ENCODE measurements at regions not wholly inside any gene's neighbourhood (a gene's known extent, or its start where the extent isn't known, plus 50 kb on each side); places are given as distances from the start of the nearest gene placed in this dataset.

DNA sequence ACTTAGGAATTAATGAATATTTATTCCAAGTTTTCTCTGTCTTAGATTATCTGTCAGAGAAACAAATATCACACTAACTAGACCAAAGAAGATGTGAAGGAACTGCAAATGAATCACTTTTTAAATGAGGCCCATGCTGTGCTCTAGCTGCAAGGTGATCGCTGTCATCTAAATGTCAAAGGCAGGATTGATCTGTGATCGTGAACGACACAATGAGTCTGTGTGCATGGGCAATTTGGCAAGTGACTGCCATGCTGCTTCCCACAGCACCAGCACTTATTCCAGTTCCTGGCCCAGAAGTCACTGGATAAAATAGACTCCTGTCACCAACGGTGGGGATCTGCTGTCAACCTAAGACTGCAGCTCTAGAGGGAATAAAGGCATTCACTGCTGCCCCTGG lies 141.2 kb downstream of the TRIM36 start:
- TF ChIP-seq, protein P1, sequence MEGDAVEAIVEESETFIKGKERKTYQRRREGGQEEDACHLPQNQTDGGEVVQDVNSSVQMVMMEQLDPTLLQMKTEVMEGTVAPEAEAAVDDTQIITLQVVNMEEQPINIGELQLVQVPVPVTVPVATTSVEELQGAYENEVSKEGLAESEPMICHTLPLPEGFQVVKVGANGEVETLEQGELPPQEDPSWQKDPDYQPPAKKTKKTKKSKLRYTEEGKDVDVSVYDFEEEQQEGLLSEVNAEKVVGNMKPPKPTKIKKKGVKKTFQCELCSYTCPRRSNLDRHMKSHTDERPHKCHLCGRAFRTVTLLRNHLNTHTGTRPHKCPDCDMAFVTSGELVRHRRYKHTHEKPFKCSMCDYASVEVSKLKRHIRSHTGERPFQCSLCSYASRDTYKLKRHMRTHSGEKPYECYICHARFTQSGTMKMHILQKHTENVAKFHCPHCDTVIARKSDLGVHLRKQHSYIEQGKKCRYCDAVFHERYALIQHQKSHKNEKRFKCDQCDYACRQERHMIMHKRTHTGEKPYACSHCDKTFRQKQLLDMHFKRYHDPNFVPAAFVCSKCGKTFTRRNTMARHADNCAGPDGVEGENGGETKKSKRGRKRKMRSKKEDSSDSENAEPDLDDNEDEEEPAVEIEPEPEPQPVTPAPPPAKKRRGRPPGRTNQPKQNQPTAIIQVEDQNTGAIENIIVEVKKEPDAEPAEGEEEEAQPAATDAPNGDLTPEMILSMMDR (IDR thresholded peaks at IDR 0.05 in 2 of 3, conservative IDR thresholded peaks at IDR 0.05 in 1 of 3; ENCODE audit: insufficient read depth in 2 of 3, low read depth in 1 of 3, low read length in 3 of 3), result no peak
- no peak for TF ChIP-seq RFX7 (CRISPR knock-in tag; IDR thresholded peaks at IDR 0.05)
- no peak for TF ChIP-seq MTA1 (IDR thresholded peaks at IDR 0.05; ENCODE audit: borderline replicate concordance)
- TF ChIP-seq, protein P2, sequence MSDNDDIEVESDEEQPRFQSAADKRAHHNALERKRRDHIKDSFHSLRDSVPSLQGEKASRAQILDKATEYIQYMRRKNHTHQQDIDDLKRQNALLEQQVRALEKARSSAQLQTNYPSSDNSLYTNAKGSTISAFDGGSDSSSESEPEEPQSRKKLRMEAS (CRISPR knock-in tag; IDR thresholded peaks at IDR 0.05), result no peak
- no peak for TF ChIP-seq NR1H2 (CRISPR knock-in tag; IDR thresholded peaks at IDR 0.05)
- no peak for TF ChIP-seq ZNF644 (tag; IDR thresholded peaks at IDR 0.05; ENCODE audit: low read depth)
- TF ChIP-seq ZNF217 (CRISPR knock-in tag; IDR thresholded peaks at IDR 0.05), result no peak
- TF ChIP-seq, protein P3, sequence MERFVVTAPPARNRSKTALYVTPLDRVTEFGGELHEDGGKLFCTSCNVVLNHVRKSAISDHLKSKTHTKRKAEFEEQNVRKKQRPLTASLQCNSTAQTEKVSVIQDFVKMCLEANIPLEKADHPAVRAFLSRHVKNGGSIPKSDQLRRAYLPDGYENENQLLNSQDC (CRISPR knock-in tag; IDR thresholded peaks at IDR 0.05), result no peak

Measured in K562 (cell line).